MCF 10A (cell line): ENCODE measurements at regions not wholly inside any gene's neighbourhood (a gene's known extent, or its start where the extent isn't known, plus 50 kb on each side); places are given as distances from the start of the nearest gene placed in this dataset.

Source experiments
- BruUV-seq: library from RNA; stranded (reverse); fragments of 400-500 nt; replicated peaks from 2 replicates; lab custom pipeline; 2021; lab: Mats Ljungman, UMichigan
- CTCF ChIA-PET: fragments of 300-600 bp; sonication (Branson Sonifier 250); formaldehyde crosslinking; extraction: SDS; loops from one replicate; lab custom pipeline; 2021; ENCODE audit warnings: antibody characterized with exemption, inconsistent platforms; lab: Yijun Ruan, JAX
- POLR2A ChIA-PET: fragments of 300-600, 350-650 bp; sonication (Branson Sonifier 250); formaldehyde crosslinking; extraction: SDS; loops from one replicate; lab custom pipeline; 2020; ENCODE audit warnings: antibody characterized with exemption, inconsistent platforms; lab: Yijun Ruan, JAX
- DNase-seq: peaks from one replicate; pipeline ENCODE4 v3.0.0-alpha.2; 2018; ENCODE audit not compliant: unreplicated experiment
- H3K27ac Mint-ChIP-seq: one replicate; pipeline ENCODE4 v1.8.0; 2022; ENCODE audit warnings: mild to moderate bottlenecking, low read depth, mixed read lengths; ENCODE audit not compliant: unreplicated experiment
- H3K27me3 Mint-ChIP-seq: one replicate; pipeline ENCODE4 v1.8.0; 2022; ENCODE audit warnings: mixed read lengths; ENCODE audit not compliant: insufficient read depth, unreplicated experiment
- H3K36me3 Mint-ChIP-seq: one replicate; pipeline ENCODE4 v1.8.0; 2022; ENCODE audit warnings: mild to moderate bottlenecking, moderate library complexity, mixed read lengths; ENCODE audit not compliant: insufficient read depth, unreplicated experiment
- H3K4me1 Mint-ChIP-seq: one replicate; pipeline ENCODE4 v1.8.0; 2022; ENCODE audit warnings: mixed read lengths; ENCODE audit not compliant: insufficient read depth, unreplicated experiment
- H3K4me3 Mint-ChIP-seq: one replicate; pipeline ENCODE4 v1.8.0; 2022; ENCODE audit warnings: mild to moderate bottlenecking, moderate library complexity, mixed read lengths; ENCODE audit not compliant: unreplicated experiment
- H3K9me3 Mint-ChIP-seq: one replicate; pipeline ENCODE4 v1.8.0; 2022; ENCODE audit warnings: mixed read lengths; ENCODE audit not compliant: unreplicated experiment
- CTCF ChIP-seq: fragments of 200-600 bp; IDR thresholded peaks from one replicate; pipeline ENCODE4 v1.8.0; 2022; ENCODE audit warnings: antibody characterized with exemption, mild to moderate bottlenecking; ENCODE audit not compliant: unreplicated experiment
- intact Hi-C: fragments of 100-400 bp; cut with micrococcal nuclease; formaldehyde crosslinking; loops from 2 replicates; pipeline ENCODE4 v1.14.1; 2022

DNA sequence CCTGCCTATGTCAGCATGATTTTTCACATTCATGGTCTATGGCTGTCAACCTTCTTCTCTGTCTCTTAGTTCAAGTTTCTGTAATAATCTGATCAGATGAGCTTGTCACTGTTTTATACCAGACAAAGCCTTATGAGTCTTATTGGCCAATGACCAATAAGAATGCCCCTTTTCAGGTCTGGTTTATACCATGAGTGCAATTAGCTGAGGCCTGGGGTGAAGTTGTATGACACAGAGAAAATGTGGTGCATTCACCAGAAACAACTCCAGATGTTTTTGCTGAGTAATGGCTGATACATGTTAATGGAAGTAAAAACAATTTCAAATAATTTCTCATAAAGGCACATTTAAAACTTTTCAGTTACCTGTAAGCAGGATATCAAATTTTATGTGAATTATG, 218.6 kb upstream of the CDH8 start:
- CTCF ChIA-PET = interaction anchor here (0.8 to 2.6 kb wide), 6 partner anchors 14 to 65 kb away, joined by 3 to 14 read pairs (median 4); no protein-coding TSS in a partner anchor
- DNase-seq = no peak
- intact Hi-C loops = no loop called here
- no peak for TF ChIP-seq CTCF
- POLR2A ChIA-PET = interaction anchor here (1.5 kb wide), 1 partner anchor 29 kb away, joined by 5 read pairs; no protein-coding TSS in a partner anchor
- H3K4me3 Mint-ChIP-seq = no peak overlapping the region
- no peaks in the 10 kb centered on the region for H3K36me3 Mint-ChIP-seq
- H3K9me3 Mint-ChIP-seq = no peaks in the 10 kb centered on the region
- no peaks in the 10 kb centered on the region for H3K27me3 Mint-ChIP-seq
- no TSS peak for BruUV-seq
- H3K27ac Mint-ChIP-seq = no peak overlapping the region
- H3K4me1 Mint-ChIP-seq = no peaks in the 10 kb centered on the region

DNA sequence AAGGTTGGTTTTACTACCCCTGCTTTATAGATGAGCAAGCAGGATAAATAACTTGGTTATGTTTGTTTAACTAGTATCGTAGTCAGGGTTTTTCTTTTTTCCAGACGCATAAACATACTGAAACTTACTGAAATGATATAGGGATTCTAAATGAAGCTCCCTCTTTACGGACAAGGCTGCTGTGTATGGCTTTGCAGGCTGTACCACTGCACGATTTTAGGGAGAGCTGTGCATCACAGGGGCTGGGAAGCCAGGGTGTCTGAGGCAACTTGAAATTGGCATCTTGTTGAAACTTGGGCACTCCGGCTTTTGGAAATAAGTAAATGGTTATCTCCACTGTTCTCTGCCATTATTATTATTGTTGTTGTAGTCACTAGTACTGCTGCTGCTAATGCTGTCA, 218.1 kb upstream of the CDH8 start:
- H3K27ac Mint-ChIP-seq = no peak overlapping the region

DNA sequence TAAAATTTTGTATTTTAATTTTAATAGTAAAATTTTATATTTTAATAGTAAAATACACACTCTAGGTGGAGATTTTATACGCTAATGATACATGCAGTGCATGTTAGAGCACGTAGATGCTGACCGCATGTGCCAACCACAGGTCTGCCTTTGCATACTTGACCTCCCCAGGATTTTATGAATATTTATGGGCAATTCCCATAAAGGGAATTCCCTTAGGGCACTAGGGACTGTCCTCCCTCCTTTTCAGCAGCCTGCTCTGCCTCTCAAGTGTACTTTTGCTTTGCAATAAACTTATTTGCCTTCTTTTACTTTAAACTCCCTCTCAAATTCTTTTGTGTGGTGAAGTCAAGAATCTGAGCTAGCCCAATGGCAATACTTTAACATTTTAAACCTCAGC, 217.7 kb upstream of the CDH8 start:
- no peak for DNase-seq
- intact Hi-C loops = no loop called here
- POLR2A ChIA-PET = interaction anchor here (0.8 to 1.5 kb wide), 2 partner anchors 14 to 28 kb away, joined by 4 to 5 read pairs; no protein-coding TSS in a partner anchor
- Mint-ChIP-seq H3K27ac (no peak overlapping the region), H3K4me3 (no peak overlapping the region), H3K27me3 (no peaks in the 10 kb centered on the region), H3K36me3 (no peaks in the 10 kb centered on the region), H3K4me1 (no peaks in the 10 kb centered on the region), H3K9me3 (no peaks in the 10 kb centered on the region)
- BruUV-seq = no TSS peak
- TF ChIP-seq CTCF = no peak
- CTCF ChIA-PET = interaction anchor here (1.0 to 1.8 kb wide), 2 partner anchors 29 to 32 kb away, joined by 3 to 12 read pairs; no protein-coding TSS in a partner anchor

More for the DNA sequence above, 218.1 kb upstream of the CDH8 start:
- Mint-ChIP-seq H3K36me3 (no peaks in the 10 kb centered on the region), H3K27me3 (no peaks in the 10 kb centered on the region), H3K9me3 (no peaks in the 10 kb centered on the region), H3K4me3 (no peak overlapping the region), H3K4me1 (no peaks in the 10 kb centered on the region)
- ChIA-PET POLR2A (interaction anchor here (0.8 to 1.5 kb wide), 2 partner anchors 14 to 29 kb away, joined by 4 to 5 read pairs; no protein-coding TSS in a partner anchor), CTCF (interaction anchor here (0.8 to 2.6 kb wide), 4 partner anchors 14 to 64 kb away, joined by 3 to 14 read pairs (median 8); no protein-coding TSS in a partner anchor)
- intact Hi-C loops = no loop called here
- BruUV-seq = no TSS peak
- no peak for DNase-seq
- no peak for TF ChIP-seq CTCF

DNA sequence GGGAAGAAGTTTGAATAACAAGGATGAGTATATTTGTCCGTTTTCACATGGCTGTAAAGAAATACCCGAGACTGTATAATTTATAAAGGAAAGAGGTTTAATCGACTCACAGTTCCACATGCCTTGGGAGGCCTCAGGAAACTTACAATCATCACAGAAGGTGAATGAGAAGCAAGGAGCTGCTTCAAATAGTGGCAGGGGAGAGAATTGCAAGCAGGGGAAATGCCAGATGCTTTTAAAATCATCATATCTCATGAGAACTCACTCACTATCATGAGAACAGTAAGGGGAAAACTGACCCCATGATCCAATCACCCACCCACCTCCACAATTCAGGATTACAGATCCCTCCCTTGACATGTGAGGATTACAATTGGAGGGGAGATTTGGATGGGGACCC, 212.8 kb upstream of the CDH8 start:
- H3K27ac Mint-ChIP-seq = no peak overlapping the region
- intact Hi-C loops = no loop called here
- H3K36me3 Mint-ChIP-seq = no peaks in the 10 kb centered on the region
- no peak for DNase-seq
- TF ChIP-seq CTCF = peak; percentile 6
- H3K4me3 Mint-ChIP-seq = no peak overlapping the region
- ChIA-PET CTCF (interaction anchor here (0.6 kb wide), 2 partner anchors 163 to 219 kb away, joined by 3 read pairs; no protein-coding TSS in a partner anchor), POLR2A (interaction anchor here (0.6 to 0.8 kb wide), 2 partner anchors 24 to 1547 kb away, joined by 3 to 6 read pairs; no protein-coding TSS in a partner anchor)
- no peaks in the 10 kb centered on the region for H3K27me3 Mint-ChIP-seq
- no TSS peak for BruUV-seq
- peaks cover 5% of the 10 kb centered on the region for H3K9me3 Mint-ChIP-seq
- H3K4me1 Mint-ChIP-seq = no peaks in the 10 kb centered on the region
